ENCODE measurements at regions not wholly inside any gene's neighbourhood (a gene's known extent, or its start where the extent isn't known, plus 50 kb on each side); places are given as distances from the start of the nearest gene placed in this dataset.
A peak's percentile ranks its signal among the peaks of the same experiment; 100 is the strongest.

- TF ChIP-seq MEIS1 (CRISPR knock-in tag; IDR thresholded peaks at IDR 0.05; ENCODE audit: borderline replicate concordance) (0 out of 2 replicates have a peak, but pooled peaks have one; percentile 18), ZNF781 (CRISPR knock-in tag; IDR thresholded peaks at IDR 0.05; ENCODE audit: borderline replicate concordance, not compliant biosample characterization) (no peak), NFKB2 (CRISPR knock-in tag; IDR thresholded peaks at IDR 0.05; ENCODE audit: borderline replicate concordance) (peak; percentile 47; the same call in 1 of the 2 replicates), ZNF703 (CRISPR knock-in tag; IDR thresholded peaks at IDR 0.05; ENCODE audit: borderline replicate concordance) (no peak), PHF8 (CRISPR knock-in tag; IDR thresholded peaks at IDR 0.05) (no peak), RERE (CRISPR knock-in tag; IDR thresholded peaks at IDR 0.05; ENCODE audit: low read depth) (no peak), ZNF337 (CRISPR knock-in tag; IDR thresholded peaks at IDR 0.05; ENCODE audit: borderline replicate concordance, low read depth) (no peak), ZSCAN20 (CRISPR knock-in tag; IDR thresholded peaks at IDR 0.05; ENCODE audit: borderline replicate concordance) (no peak), ZEB1 (IDR thresholded peaks at IDR 0.05; ENCODE audit: insufficient replicate concordance, low read depth) (no peak), KAT2B (IDR thresholded peaks at IDR 0.05; ENCODE audit: borderline replicate concordance, low read depth, low read length) (no peak), ZNF484 (CRISPR knock-in tag; IDR thresholded peaks at IDR 0.05; ENCODE audit: borderline replicate concordance, low read depth) (no peak), PRDM15 (CRISPR knock-in tag; IDR thresholded peaks at IDR 0.05) (no peak), GABPA (IDR thresholded peaks at IDR 0.05; ENCODE audit: low read depth, low read length) (no peak), GABPA (CRISPR knock-in tag; IDR thresholded peaks at IDR 0.05; ENCODE audit: low read depth) (no peak), EED (CRISPR knock-in tag; IDR thresholded peaks at IDR 0.05) (no peak), ZKSCAN1 (IDR thresholded peaks at IDR 0.05; ENCODE audit: low read length) (no peak), NCOA1 (CRISPR knock-in tag; IDR thresholded peaks at IDR 0.05) (no peak), ZFP36 (IDR thresholded peaks at IDR 0.05; ENCODE audit: borderline replicate concordance, low read depth, low read length, partially characterized antibody) (no peak), SNAPC5 (CRISPR knock-in tag; IDR thresholded peaks at IDR 0.05; ENCODE audit: borderline replicate concordance) (no peak), ARID2 (CRISPR knock-in tag; IDR thresholded peaks at IDR 0.05; ENCODE audit: borderline replicate concordance) (no peak), ZNF317 (CRISPR knock-in tag; IDR thresholded peaks at IDR 0.05) (0 out of 2 replicates have a peak, but pooled peaks have one; percentile 53), ZNF761 (CRISPR knock-in tag; conservative IDR thresholded peaks at IDR 0.05) (no peak; the same call in 1 of the 2 replicates)
Measured at GRCh38 chr16:85491058-85491771, 121.9 kb upstream of the GSE1 start (continued).
